ENCODE measurements at regions not wholly inside any gene's neighbourhood (a gene's known extent, or its start where the extent isn't known, plus 50 kb on each side); places are given as distances from the start of the nearest gene placed in this dataset.

- no peak for TF ChIP-seq CTCF (conservative IDR thresholded peaks at IDR 0.05 in 1 of 2, IDR thresholded peaks at IDR 0.05 in 1 of 2; ENCODE audit: low read depth in 1 of 2, low read length in 2 of 2)
- TF ChIP-seq EZH2 (IDR thresholded peaks at IDR 0.05; ENCODE audit: low read length, missing control alignments) = no peak
Measured at GRCh38 chr6:87873556-87873955, 171.5 kb upstream of the AKIRIN2 start.
